Glutamatergic neuron (in vitro differentiated cells): ENCODE measurements at regions not wholly inside any gene's neighbourhood (a gene's known extent, or its start where the extent isn't known, plus 50 kb on each side); places are given as distances from the start of the nearest gene placed in this dataset.

Experiments
- DNase-seq: peaks from one replicate; pipeline ENCODE4 v3.0.0; 2022
- H3K27ac Mint-ChIP-seq: one replicate; pipeline ENCODE4 v1.8.0; 2020; ENCODE audit warnings: mild to moderate bottlenecking, mixed read lengths, inconsistent platforms; ENCODE audit not compliant: unreplicated experiment
- H3K27me3 Mint-ChIP-seq: one replicate; pipeline ENCODE4 v1.8.0; 2020; ENCODE audit warnings: mild to moderate bottlenecking, moderate library complexity, mixed read lengths, inconsistent platforms; ENCODE audit not compliant: unreplicated experiment
- H3K36me3 Mint-ChIP-seq: one replicate; pipeline ENCODE4 v1.8.0; 2020; ENCODE audit warnings: mild to moderate bottlenecking, mixed read lengths, inconsistent platforms; ENCODE audit not compliant: unreplicated experiment
- H3K4me1 Mint-ChIP-seq: one replicate; pipeline ENCODE4 v1.8.0; 2020; ENCODE audit warnings: mild to moderate bottlenecking, low read depth, mixed read lengths, inconsistent platforms; ENCODE audit not compliant: unreplicated experiment
- H3K4me3 Mint-ChIP-seq: one replicate; pipeline ENCODE4 v1.8.0; 2020; ENCODE audit warnings: mild to moderate bottlenecking, mixed read lengths, inconsistent platforms; ENCODE audit not compliant: unreplicated experiment
- H3K9me3 Mint-ChIP-seq: one replicate; pipeline ENCODE4 v1.8.0; 2020; ENCODE audit warnings: mild to moderate bottlenecking, moderate library complexity, mixed read lengths, inconsistent platforms; ENCODE audit not compliant: unreplicated experiment
- CTCF ChIP-seq: fragments of 200-600 bp; sonication (generic); IDR thresholded peaks from one replicate; pipeline ENCODE4 v1.5.0; 2021; ENCODE audit not compliant: partially characterized antibody, unreplicated experiment

GRCh38 chr12:65525491-65526141 lies 247.1 kb downstream of the MSRB3 start:
- Mint-ChIP-seq H3K27me3 (no peaks in the 10 kb centered on the region), H3K4me1 (no peaks in the 10 kb centered on the region), H3K27ac (no peak overlapping the region), H3K9me3 (no peaks in the 10 kb centered on the region), H3K4me3 (no peak overlapping the region), H3K36me3 (peaks cover 5% of the 10 kb centered on the region)
- no peak for DNase-seq
- no peak for TF ChIP-seq CTCF

GRCh38 chr12:65526311-65526710 lies 247.8 kb downstream of the MSRB3 start:
- no peak overlapping the region for H3K4me3 Mint-ChIP-seq
- H3K27me3 Mint-ChIP-seq, result no peaks in the 10 kb centered on the region
- no peaks in the 10 kb centered on the region for H3K4me1 Mint-ChIP-seq
- TF ChIP-seq CTCF, result no peak
- H3K36me3 Mint-ChIP-seq, result peaks cover 5% of the 10 kb centered on the region
- no peak overlapping the region for H3K27ac Mint-ChIP-seq
- H3K9me3 Mint-ChIP-seq, result no peaks in the 10 kb centered on the region
- DNase-seq, result no peak

- no peak for TF ChIP-seq CTCF
- peaks cover 2% of the 10 kb centered on the region for H3K4me1 Mint-ChIP-seq
Observed at GRCh38 chr12:65528127-65528526, 249.6 kb downstream of the MSRB3 start.

GRCh38 chr12:65529106-65529505 lies 250.6 kb downstream of the MSRB3 start:
- Mint-ChIP-seq H3K27me3 (no peaks in the 10 kb centered on the region), H3K9me3 (peaks cover 2% of the 10 kb centered on the region), H3K27ac (no peak overlapping the region), H3K4me1 (peaks cover 4% of the 10 kb centered on the region), H3K4me3 (no peak overlapping the region), H3K36me3 (peaks cover 5% of the 10 kb centered on the region)
- DNase-seq, result no peak
- TF ChIP-seq CTCF, result no peak

More at GRCh38 chr12:65528127-65528526, 249.6 kb downstream of the MSRB3 start:
- no peak for DNase-seq
- H3K27me3 Mint-ChIP-seq, result no peaks in the 10 kb centered on the region
- no peaks in the 10 kb centered on the region for H3K9me3 Mint-ChIP-seq
- no peak overlapping the region for H3K4me3 Mint-ChIP-seq
- no peak overlapping the region for H3K27ac Mint-ChIP-seq
- peaks cover 5% of the 10 kb centered on the region for H3K36me3 Mint-ChIP-seq

- no peak for TF ChIP-seq CTCF
- peaks cover 5% of the 10 kb centered on the region for H3K36me3 Mint-ChIP-seq
- no peak overlapping the region for H3K27ac Mint-ChIP-seq
- DNase-seq, result no peak
- peaks cover 2% of the 10 kb centered on the region for H3K9me3 Mint-ChIP-seq
- no peak overlapping the region for H3K4me3 Mint-ChIP-seq
- peaks cover 4% of the 10 kb centered on the region for H3K4me1 Mint-ChIP-seq
- no peaks in the 10 kb centered on the region for H3K27me3 Mint-ChIP-seq
Observed at GRCh38 chr12:65529771-65530435, 251.4 kb downstream of the MSRB3 start.
